GM21576 (cell line): ENCODE measurements at regions not wholly inside any gene's neighbourhood (a gene's known extent, or its start where the extent isn't known, plus 50 kb on each side); places are given as distances from the start of the nearest gene placed in this dataset.
A peak's percentile ranks its signal among the peaks of the same experiment; 100 is the strongest.
"Not testable (repeated sequence)": the region's sequence is repeated elsewhere in the genome, so short reads cannot be mapped to it uniquely, and the experiment has no call there.

ENCODE experiments used
- ATAC-seq: cut with Tn5 transposase; IDR thresholded peaks from one replicate; pipeline ENCODE4 v1.9.1; 2021; ENCODE audit warnings: mild to moderate bottlenecking, moderate library complexity; ENCODE audit not compliant: unreplicated experiment

GRCh38 chr1:103353391-103353790 is 172.1 kb upstream of the RNPC3 start:
- no peak for ATAC-seq

DNA sequence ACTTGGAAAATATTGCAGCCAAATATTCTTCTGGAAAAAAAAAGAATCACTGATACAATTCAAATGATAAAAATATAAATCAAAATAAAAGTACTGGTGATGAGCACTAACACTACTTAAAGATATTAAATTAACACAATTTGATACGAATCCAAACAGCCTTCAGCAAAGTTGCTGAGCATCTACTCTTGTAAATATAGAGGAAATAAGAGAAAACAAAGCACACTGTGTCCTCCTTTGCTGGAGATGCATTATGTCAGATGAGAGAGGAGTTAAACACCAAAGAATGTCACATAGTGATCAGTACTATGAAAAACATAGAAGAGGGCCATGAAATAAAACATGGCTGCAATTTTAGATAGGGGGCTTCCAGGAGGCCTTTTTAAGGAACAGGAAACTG is 177.4 kb upstream of the RNPC3 start:
- ATAC-seq, result no peak

DNA sequence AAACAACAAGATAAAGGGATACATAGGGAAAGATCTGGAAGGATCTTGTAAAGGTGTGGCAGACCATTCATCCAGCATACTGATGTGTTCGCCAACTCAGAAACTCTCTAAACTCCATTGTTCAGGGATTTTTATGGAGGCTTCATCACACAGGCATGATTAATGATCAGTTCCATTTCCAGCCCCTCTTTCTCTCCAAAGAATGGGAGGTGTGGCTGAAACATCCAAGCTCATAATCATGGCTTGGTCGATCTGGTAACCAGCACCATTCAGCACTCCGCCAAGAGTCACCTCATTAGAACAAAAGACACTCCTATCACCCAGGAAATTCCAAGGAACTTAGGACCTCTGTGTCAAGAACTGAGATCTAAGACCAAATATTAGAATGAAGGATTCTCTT is 180.6 kb upstream of the RNPC3 start:
- no peak for ATAC-seq

DNA sequence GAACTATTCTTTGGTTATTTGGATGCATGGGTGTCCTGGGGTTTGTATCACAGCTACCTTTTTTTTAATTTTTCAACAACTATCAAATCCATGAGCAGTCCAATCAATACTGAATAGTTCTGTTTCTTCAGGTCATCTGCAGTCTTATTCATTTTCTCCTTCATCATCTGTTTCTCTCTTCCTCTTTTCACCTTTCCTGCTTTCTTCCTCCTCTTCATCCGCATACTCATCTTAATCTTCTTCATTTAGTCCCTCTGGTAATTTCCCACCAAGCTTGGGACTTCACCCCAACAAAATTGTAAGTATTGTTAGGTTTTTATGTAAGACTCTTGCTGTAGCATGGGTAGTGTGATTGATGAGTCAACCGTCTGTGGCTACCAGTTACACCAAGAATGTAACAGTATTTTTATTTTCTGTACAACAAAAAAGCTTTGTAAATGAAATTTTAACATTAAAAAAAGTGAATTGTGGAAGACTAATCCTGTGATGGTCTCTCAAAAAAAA is 184.1 kb upstream of the RNPC3 start:
- ATAC-seq, result no peak

DNA sequence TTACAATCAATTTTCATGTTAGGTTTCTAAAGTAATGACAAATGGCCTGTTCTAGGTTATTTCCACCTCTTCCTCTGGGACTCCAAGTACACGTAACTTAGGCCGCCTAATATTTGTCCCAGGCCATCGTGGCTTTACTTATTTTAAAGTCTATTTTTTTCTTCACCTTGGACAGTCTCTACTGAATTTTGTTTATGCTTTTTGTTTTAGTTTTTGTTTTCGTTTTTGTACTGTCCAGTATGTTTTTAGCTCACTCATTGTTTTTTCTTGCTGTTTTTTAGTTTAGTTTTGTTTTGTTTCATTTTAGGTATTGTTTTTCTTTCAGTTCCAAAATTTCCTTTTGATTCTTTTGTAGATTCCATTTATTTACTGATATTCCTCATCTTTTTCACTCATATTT is 187.7 kb upstream of the RNPC3 start:
- ATAC-seq, result no peak

- no peak for ATAC-seq
Observed at GRCh38 chr1:103336408-103336807, 189.1 kb upstream of the RNPC3 start.

DNA sequence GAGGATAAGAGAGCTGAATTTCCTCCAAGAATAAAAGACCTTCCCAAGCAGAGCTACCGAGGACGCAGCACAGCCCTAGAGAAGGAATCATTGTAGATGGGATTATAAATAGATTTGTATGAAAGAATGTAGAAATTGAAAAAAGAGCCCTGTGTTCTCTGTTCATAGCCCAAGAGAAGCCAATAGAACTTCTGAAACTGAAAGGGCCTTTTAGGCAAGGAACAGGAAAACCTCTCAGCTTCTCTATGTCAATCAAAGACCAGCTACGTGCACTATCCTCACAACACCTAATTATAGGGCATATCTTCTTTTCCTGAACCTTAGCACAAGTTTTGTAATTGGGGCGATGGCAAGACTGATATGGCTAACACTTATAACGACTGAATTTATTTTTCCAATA is 192.4 kb upstream of the RNPC3 start:
- peak; percentile 87 for ATAC-seq

DNA sequence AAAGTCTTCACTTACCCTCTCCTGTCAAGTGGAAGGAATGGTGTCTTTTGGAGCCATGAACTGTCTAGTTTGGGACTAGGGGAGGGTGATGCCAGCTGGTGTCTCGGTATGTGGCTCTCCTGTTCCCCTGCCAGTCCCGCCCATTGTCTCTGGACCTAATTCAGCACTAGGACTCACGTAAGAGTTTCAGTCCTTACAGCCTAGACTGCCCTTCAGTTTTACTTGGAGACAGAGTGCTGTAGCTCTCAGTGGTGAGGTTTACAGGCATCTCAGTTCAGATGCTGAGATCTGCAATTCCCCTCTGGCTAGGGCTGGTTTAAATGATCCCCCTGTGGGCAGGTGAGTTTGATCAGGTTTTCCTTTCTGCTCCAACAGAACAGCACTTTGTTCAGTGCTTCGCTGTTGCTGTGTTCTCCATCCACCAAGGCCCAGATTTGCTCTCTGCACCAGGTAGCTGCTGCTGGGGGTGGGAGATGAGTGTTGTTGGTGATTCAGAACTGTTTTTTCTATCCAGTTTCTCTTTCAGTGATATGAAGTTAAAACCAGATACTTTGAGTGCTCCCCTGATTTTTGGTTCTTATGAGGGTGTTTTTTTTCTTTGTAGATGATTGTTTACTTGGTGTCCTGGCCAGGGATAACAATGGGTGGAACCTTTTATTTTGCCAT is 198.3 kb upstream of the RNPC3 start:
- no peak for ATAC-seq

DNA sequence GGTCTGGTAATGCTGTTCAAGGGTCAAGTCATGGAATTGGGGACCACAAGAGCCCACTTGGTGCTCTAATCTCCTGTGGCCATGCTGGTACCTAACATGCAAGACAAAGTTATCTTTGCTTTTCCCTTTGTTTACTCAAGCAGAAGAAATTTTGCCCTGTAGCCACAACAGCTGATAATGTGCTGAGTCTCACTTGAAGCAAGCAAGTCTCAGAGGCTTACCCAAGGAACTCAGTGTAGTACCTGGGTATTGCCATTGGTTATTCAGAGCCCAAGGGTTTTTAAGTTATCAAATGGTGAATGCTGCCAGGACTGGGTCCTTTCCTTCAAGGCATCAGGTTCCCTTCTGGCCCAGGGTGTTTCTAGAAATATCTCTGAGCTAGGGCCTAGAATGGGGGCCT is 198.9 kb upstream of the RNPC3 start:
- ATAC-seq, result no peak

GRCh38 chr1:103309786-103310185 is 201.5 kb upstream of the COL11A1 start:
- ATAC-seq, result no peak

DNA sequence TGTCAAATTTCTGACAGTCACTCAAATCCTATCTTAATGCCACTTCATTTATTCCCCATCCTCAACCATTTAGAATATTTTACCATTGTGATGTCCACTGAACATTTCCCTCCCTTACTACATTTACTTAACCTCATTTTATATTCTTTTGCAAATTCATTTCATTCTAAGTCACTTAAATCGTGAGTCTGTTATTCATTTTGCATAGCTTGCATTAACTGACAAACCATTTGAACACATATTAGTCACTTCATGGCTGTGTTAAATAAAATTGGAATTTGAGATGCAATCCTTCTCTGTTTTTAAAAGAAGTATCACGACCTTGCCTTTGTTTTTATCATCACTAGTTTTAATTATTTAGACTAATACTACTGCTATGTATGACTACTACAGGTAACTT is 199.4 kb upstream of the COL11A1 start:
- no peak for ATAC-seq

GRCh38 chr1:103283841-103284669 is 175.7 kb upstream of the COL11A1 start:
- no peak for ATAC-seq

GRCh38 chr1:103283371-103283770 is 175.0 kb upstream of the COL11A1 start:
- ATAC-seq, result no peak

DNA sequence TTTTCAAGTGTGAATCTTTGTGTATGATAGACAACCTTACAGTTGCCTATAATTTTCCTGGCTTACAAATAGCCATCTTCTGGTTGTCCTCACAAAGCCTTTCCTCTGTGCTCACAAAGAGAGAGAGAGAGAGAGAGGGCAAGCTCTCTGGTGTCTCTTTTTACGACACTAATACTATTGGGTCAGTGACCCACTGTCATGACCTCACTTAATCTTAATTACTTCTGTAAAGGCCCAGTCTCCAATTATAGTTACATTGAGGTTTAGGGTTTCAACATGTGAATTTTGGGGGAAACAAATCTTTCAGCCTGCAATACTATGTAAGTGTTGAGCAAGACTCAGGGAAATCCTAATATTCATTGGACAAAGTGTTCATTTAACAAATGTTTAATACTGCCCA is 167.4 kb upstream of the COL11A1 start:
- ATAC-seq, result no peak

DNA sequence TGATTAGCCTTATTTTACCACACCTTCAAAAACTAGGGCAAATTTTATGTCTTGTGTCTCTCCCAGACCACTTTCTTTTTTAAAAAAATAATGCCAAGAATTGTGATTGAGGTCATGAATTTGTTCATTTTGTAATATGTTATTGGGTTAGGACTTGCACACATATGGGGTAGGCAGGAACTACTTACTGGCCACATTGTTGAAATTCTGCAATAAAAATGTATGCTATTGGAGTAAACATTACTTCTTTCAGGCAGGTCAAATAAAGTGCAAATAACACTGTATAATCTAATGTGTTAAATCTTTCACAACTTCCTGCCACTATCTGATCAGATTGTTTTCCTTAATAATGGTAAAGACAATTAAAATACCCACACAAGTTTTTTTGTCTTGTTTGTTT is 166.6 kb upstream of the COL11A1 start:
- no peak for ATAC-seq

DNA sequence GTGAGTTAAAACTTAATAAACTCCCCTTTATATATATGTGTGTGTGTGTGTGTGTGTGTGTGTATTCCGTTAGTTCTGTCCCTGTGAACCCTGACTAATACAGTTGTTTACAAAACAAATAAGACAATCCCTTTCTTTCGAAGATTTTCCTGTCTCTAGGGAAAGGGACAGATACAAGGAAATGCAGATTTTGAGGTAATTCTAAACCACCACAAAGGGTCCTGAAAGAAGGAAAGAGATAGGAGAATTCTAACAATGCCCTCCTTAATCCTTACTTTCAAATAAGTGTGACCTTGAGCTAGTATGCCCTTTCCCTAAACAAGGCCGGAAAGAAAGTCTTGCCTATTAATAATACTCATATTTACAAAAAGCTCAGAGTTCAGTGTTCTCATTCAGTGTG is 164.8 kb upstream of the COL11A1 start:
- ATAC-seq, result no peak

DNA sequence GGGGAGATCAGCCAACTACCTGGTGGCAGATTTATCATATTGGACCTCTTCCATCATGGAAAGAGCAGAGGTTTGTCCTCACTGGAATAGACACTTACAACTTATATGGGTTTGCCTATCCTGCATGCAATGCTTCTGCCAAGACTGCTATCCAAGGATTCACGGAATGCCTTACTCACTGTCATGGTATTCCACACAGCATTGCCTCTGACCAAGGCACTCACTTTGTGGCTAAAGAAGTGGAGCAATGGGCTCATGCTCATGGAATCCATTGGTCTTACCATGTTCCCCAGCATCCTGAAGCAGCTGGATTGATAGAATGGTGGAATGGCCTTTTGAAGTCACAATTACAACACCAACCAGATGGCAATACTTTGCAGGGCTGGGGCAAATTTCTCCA is 163.1 kb upstream of the COL11A1 start:
- ATAC-seq, result not testable (repeated sequence)

DNA sequence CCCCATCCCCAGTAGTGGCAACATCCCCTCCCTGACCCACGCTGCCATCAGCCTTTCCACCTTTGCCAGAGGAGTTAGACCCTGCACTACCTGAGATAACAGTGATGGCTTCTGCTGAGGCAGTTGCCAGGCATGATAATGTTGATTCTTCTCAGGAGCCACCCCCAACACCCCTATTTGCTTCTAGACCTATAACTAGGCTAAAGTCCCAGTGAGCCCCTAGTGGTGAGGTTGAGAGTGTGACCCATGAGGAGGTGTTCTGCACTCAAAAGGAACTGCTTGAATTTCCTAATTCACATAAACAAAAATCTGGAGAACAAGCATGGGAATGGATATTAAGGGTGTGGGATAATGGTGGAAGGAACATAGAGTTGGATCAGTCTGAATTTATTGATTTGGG is 159.6 kb upstream of the COL11A1 start:
- ATAC-seq, result no peak

DNA sequence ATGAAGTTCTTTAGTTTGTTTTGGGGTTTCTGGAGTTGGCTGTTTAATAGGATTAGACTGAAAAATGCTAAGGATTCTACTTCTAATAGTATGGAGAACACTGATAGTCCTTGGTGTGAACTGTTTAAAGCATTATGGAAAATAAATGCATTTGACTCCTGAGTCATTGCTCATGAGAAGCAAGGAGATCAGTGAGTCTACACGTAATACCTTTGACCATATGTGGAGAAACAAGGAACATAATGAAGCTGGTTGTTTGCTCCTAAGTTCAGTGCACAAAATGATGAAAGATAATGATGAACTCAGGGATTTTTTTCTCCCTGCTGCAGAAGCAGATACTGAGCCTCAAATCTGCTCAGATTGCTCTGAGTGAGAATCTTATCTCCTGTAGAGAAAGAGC is 158.9 kb upstream of the COL11A1 start:
- ATAC-seq, result no peak

GRCh38 chr1:103266036-103266435 is 157.7 kb upstream of the COL11A1 start:
- no peak for ATAC-seq

DNA sequence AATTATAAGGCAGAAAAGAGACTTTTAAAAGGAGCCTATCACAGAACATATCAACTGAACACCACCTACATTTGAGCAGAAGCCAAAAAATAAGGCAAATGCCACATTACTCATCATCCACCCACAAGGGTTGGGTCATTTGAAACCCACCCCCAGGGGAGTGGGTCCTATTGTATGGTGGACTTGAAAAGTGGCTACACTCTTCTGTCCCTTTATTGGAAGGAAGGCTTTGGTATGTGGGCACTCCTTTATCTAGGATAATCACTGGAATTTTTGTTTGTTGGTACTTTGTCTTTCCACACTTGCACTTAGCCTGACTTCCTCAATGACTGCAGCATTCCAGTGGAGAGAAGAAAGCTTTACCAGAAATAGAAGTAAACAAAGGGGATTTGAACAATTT is 157.2 kb upstream of the COL11A1 start:
- no peak for ATAC-seq

DNA sequence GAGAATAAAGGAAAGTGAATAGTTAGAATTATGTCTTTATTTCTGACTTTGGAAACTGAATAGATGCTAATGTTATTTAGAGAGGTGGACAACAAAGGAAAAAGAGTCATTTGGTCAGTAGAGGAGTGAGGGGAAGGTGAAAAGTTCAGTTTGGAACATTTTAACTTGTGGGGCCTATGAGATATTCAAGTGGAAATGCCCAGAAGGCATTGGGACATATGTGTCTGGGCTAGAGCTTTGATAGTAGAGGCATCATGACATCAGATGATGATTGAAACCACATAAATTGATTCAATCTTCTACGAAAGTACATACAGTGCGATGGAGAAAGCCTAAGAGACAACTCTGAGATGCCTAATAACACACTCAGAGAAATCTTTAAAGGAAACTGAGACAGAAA is 151.7 kb upstream of the COL11A1 start:
- ATAC-seq, result no peak
